ENCODE measurements at regions not wholly inside any gene's neighbourhood (a gene's known extent, or its start where the extent isn't known, plus 50 kb on each side); places are given as distances from the start of the nearest gene placed in this dataset.

- peak overlapping the region; percentile 57 for H3K27ac ChIP-seq
- no peak for TF ChIP-seq ZFX (IDR thresholded peaks at IDR 0.05; ENCODE audit: borderline replicate concordance)
- TF ChIP-seq, protein P1, sequence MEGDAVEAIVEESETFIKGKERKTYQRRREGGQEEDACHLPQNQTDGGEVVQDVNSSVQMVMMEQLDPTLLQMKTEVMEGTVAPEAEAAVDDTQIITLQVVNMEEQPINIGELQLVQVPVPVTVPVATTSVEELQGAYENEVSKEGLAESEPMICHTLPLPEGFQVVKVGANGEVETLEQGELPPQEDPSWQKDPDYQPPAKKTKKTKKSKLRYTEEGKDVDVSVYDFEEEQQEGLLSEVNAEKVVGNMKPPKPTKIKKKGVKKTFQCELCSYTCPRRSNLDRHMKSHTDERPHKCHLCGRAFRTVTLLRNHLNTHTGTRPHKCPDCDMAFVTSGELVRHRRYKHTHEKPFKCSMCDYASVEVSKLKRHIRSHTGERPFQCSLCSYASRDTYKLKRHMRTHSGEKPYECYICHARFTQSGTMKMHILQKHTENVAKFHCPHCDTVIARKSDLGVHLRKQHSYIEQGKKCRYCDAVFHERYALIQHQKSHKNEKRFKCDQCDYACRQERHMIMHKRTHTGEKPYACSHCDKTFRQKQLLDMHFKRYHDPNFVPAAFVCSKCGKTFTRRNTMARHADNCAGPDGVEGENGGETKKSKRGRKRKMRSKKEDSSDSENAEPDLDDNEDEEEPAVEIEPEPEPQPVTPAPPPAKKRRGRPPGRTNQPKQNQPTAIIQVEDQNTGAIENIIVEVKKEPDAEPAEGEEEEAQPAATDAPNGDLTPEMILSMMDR (IDR thresholded peaks at IDR 0.05), result no peak
Observed at GRCh38 chr13:33999811-34000605, 182.1 kb downstream of the RFC3 start.

GRCh38 chr13:34000955-34001354 is 183.0 kb downstream of the RFC3 start:
- no peak for TF ChIP-seq ZFX (IDR thresholded peaks at IDR 0.05; ENCODE audit: borderline replicate concordance)
- TF ChIP-seq, protein P1 (IDR thresholded peaks at IDR 0.05), result no peak
- H3K27ac ChIP-seq, result peak overlapping the region; percentile 57

GRCh38 chr13:34001389-34001788 is 183.4 kb downstream of the RFC3 start:
- H3K27ac ChIP-seq, result no peak overlapping the region
- TF ChIP-seq, protein P1 (IDR thresholded peaks at IDR 0.05), result no peak
- no peak for TF ChIP-seq ZFX (IDR thresholded peaks at IDR 0.05; ENCODE audit: borderline replicate concordance)

DNA sequence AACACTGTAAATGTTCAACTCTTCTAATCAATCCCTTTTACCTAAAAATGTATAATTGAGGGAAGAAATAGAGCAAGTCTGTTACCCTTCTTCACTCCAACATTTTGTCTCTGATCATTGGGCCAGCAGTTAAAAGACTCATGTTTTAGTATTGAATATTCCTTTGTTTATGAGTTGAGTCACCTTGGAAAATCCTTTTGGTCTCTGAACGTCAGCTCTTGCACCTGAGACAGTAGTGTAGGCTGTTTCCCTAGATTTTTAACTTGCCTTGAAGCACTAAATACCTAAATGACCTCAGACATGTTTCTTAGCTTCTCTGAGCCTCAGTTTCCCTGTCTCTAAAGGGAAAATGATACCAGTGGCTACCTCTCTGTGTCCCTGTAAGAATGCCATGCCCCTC is 184.2 kb downstream of the RFC3 start:
- TF ChIP-seq, protein P1 (IDR thresholded peaks at IDR 0.05), result no peak
- TF ChIP-seq ZFX (IDR thresholded peaks at IDR 0.05; ENCODE audit: borderline replicate concordance), result no peak
- H3K27ac ChIP-seq, result no peak overlapping the region

- no peak for TF ChIP-seq ZFX (IDR thresholded peaks at IDR 0.05; ENCODE audit: borderline replicate concordance)
- TF ChIP-seq, protein P1 (IDR thresholded peaks at IDR 0.05), result no peak
- no peak overlapping the region for H3K27ac ChIP-seq
Observed at GRCh38 chr13:34002924-34003323, 185.0 kb downstream of the RFC3 start.

DNA sequence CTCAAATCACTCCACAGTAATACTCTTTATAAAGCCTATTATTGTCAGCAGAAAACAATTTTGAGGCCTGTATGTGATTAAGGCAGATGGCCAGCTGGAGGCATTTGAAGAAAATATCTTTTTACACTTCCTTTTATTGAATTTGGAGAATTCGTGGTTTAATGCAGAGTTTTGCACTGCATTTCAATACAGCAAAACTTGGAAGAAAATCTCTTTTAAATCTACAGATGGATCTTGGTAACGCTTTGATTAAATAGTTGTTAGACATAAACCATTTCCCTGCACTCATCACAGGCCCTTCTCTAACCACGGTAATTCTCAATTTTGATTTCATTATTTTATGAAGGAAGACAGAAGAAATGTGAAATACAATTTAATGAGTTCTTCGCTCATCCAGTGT is 185.7 kb downstream of the RFC3 start:
- H3K27ac ChIP-seq, result no peak overlapping the region
- no peak for TF ChIP-seq ZFX (IDR thresholded peaks at IDR 0.05; ENCODE audit: borderline replicate concordance)
- TF ChIP-seq, protein P1 (IDR thresholded peaks at IDR 0.05), result no peak

DNA sequence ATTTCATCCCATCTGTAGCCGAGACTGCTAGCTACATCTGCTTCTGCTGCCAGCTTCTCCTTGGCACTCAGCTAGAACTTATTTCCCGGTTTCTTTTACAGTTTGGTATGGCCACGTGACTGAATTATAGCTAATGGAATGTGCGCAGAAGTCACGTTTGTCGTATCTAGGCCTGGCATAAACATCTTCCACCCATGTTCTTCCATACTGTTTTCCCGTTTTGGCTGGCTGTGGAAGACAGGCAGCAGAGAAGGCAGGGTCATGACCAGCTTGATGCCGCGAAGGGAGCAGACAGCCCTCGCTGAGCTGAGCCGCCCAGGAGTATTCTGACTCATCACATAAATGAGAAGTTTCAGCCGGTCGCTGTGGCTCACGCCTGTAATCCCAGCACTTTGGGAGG is 186.7 kb downstream of the RFC3 start:
- H3K27ac ChIP-seq, result no peak overlapping the region
- TF ChIP-seq, protein P1 (IDR thresholded peaks at IDR 0.05), result no peak
- TF ChIP-seq ZFX (IDR thresholded peaks at IDR 0.05; ENCODE audit: borderline replicate concordance), result no peak

All from 22Rv1 (cell line).